ENCODE measurements at regions not wholly inside any gene's neighbourhood (a gene's known extent, or its start where the extent isn't known, plus 50 kb on each side); places are given as distances from the start of the nearest gene placed in this dataset.
"Not testable (repeated sequence)": the region's sequence is repeated elsewhere in the genome, so short reads cannot be mapped to it uniquely, and the experiment has no call there.

GRCh38 chr10:8853048-8853447, 798.6 kb downstream of the GATA3 start:
- no peak for DNase-seq (ENCODE audit: low spot score)
- intact Hi-C loops (cut with DNase I): no loop called here
- no peak overlapping the region for H3K27ac ChIP-seq
- H3K4me1 ChIP-seq (replicated peaks): no peaks in the 10 kb centered on the region
- WGBS: 90% methylated on average over 7 of the region's 7 CpGs
- no peaks in the 10 kb centered on the region for H3K9me3 ChIP-seq
- no peak overlapping the region for H3K4me3 ChIP-seq
- H3K36me3 ChIP-seq: no peaks in the 10 kb centered on the region
- no peaks in the 10 kb centered on the region for H3K27me3 ChIP-seq (replicated peaks; ENCODE audit: insufficient read depth)
- TF ChIP-seq POLR2A (IDR thresholded peaks at IDR 0.05) (no peak), CTCF (IDR thresholded peaks at IDR 0.05) (no peak), POLR2AphosphoS5 (IDR thresholded peaks at IDR 0.05) (no peak)

GRCh38 chr10:8868924-8869323, 814.4 kb downstream of the GATA3 start:
- intact Hi-C loops (cut with DNase I); H3K36me3 ChIP-seq; H3K27ac ChIP-seq; DNase-seq (ENCODE audit: low spot score); H3K4me1 ChIP-seq (replicated peaks); H3K9me3 ChIP-seq; H3K27me3 ChIP-seq (replicated peaks; ENCODE audit: insufficient read depth); H3K4me3 ChIP-seq: not testable (repeated sequence)
- WGBS: 94% methylated on average over 22 of the region's 29 CpGs

- H3K27me3 ChIP-seq (replicated peaks; ENCODE audit: insufficient read depth): no peaks in the 10 kb centered on the region
- no peaks in the 10 kb centered on the region for H3K4me1 ChIP-seq (replicated peaks)
- no peaks in the 10 kb centered on the region for H3K36me3 ChIP-seq
- no peak for DNase-seq (ENCODE audit: low spot score)
- intact Hi-C loops (cut with DNase I): no loop called here
- no peak overlapping the region for H3K27ac ChIP-seq
- H3K4me3 ChIP-seq: no peak overlapping the region
- no peak for TF ChIP-seq POLR2AphosphoS5 (IDR thresholded peaks at IDR 0.05)
- peak in 3 of 4 experiments; percentile 12 to 56 (median 55) for TF ChIP-seq CTCF (IDR thresholded peaks at IDR 0.05)
- 15% methylated on average over 3 of the region's 3 CpGs for WGBS
- no peaks in the 10 kb centered on the region for H3K9me3 ChIP-seq
These were observed 818.8 kb downstream of the GATA3 start for GRCh38 chr10:8873310-8873709.

- intact Hi-C loops (cut with DNase I): no loop called here
- no peak for DNase-seq (ENCODE audit: low spot score)
- no peak overlapping the region for H3K4me3 ChIP-seq
- no peaks in the 10 kb centered on the region for H3K27me3 ChIP-seq (replicated peaks; ENCODE audit: insufficient read depth)
- TF ChIP-seq POLR2A (IDR thresholded peaks at IDR 0.05) (no peak), POLR2AphosphoS5 (IDR thresholded peaks at IDR 0.05) (no peak), CTCF (IDR thresholded peaks at IDR 0.05) (no peak)
- no peak overlapping the region for H3K27ac ChIP-seq
- no peaks in the 10 kb centered on the region for H3K36me3 ChIP-seq
- 94% methylated on average over 2 of the region's 2 CpGs for WGBS
- no peaks in the 10 kb centered on the region for H3K4me1 ChIP-seq (replicated peaks)
- H3K9me3 ChIP-seq: no peaks in the 10 kb centered on the region
These were observed 819.8 kb downstream of the GATA3 start for GRCh38 chr10:8874268-8874667.

GRCh38 chr10:8874972-8875371, 820.5 kb downstream of the GATA3 start:
- Histone ChIP-seq H3K36me3 (no peaks in the 10 kb centered on the region), H3K27me3 (replicated peaks; ENCODE audit: insufficient read depth) (no peaks in the 10 kb centered on the region), H3K9me3 (no peaks in the 10 kb centered on the region), H3K4me1 (replicated peaks) (no peaks in the 10 kb centered on the region), H3K27ac (no peak overlapping the region), H3K4me3 (no peak overlapping the region)
- DNase-seq (ENCODE audit: low spot score): no peak
- TF ChIP-seq CTCF (IDR thresholded peaks at IDR 0.05) (no peak), POLR2A (IDR thresholded peaks at IDR 0.05) (no peak), POLR2AphosphoS5 (IDR thresholded peaks at IDR 0.05) (no peak)
- WGBS: 61% methylated on average over 3 of the region's 3 CpGs
- intact Hi-C loops (cut with DNase I): no loop called here
